Endothelial cell (in vitro differentiated cells): ENCODE measurements at regions not wholly inside any gene's neighbourhood (a gene's known extent, or its start where the extent isn't known, plus 50 kb on each side); places are given as distances from the start of the nearest gene placed in this dataset.
"Not testable (repeated sequence)": the region's sequence is repeated elsewhere in the genome, so short reads cannot be mapped to it uniquely, and the experiment has no call there.

Source experiments
- DNase-seq: peaks from one replicate; pipeline ENCODE4 v3.0.0; 2021; ENCODE audit warnings: low spot score
- H3K27ac Mint-ChIP-seq: one replicate; pipeline ENCODE4 v1.8.0; 2021; ENCODE audit warnings: mixed read lengths, inconsistent platforms; ENCODE audit not compliant: unreplicated experiment
- H3K27me3 Mint-ChIP-seq: one replicate; pipeline ENCODE4 v1.8.0; 2021; ENCODE audit warnings: mild to moderate bottlenecking, moderate library complexity, mixed read lengths, inconsistent platforms; ENCODE audit not compliant: unreplicated experiment
- H3K36me3 Mint-ChIP-seq: one replicate; pipeline ENCODE4 v1.8.0; 2021; ENCODE audit warnings: mild to moderate bottlenecking, low read depth, mixed read lengths, inconsistent platforms; ENCODE audit not compliant: unreplicated experiment
- H3K4me1 Mint-ChIP-seq: one replicate; pipeline ENCODE4 v1.8.0; 2021; ENCODE audit warnings: mild to moderate bottlenecking, mixed read lengths, inconsistent platforms; ENCODE audit not compliant: unreplicated experiment
- H3K4me3 Mint-ChIP-seq: one replicate; pipeline ENCODE4 v1.8.0; 2021; ENCODE audit warnings: mild to moderate bottlenecking, mixed read lengths, inconsistent platforms; ENCODE audit not compliant: unreplicated experiment
- H3K9me3 Mint-ChIP-seq: one replicate; pipeline ENCODE4 v1.8.0; 2021; ENCODE audit warnings: mixed read lengths, inconsistent platforms; ENCODE audit not compliant: unreplicated experiment
- TF ChIP-seq, protein P1 (sequence below): fragments of 200-600 bp; sonication (generic); IDR thresholded peaks from one replicate; pipeline ENCODE4 v1.5.0; 2021; ENCODE audit warnings: antibody characterized with exemption; ENCODE audit not compliant: unreplicated experiment

DNA sequence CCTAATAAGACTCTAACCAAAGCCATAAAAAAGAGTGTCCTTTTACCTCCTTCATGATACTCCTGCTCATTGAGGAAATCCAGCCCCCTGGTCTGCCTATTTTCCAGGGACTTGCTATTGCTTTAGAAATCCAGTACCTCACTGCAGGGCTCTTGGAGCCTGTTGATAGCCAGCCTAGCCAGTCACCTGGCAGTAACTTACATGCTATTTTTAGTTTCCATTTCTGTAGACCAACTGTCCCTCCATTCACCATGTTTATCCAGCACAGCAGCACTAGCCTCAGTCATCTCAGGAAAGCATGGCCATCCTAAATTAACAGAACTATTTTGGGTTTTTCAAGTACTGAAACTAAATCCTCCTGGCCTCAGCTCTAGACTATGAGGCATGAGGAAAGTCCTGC lies 91.5 kb upstream of the PHF24 start:
- no peaks in the 10 kb centered on the region for H3K9me3 Mint-ChIP-seq
- no peaks in the 10 kb centered on the region for H3K36me3 Mint-ChIP-seq
- H3K4me1 Mint-ChIP-seq, result no peaks in the 10 kb centered on the region
- TF ChIP-seq, protein P1, sequence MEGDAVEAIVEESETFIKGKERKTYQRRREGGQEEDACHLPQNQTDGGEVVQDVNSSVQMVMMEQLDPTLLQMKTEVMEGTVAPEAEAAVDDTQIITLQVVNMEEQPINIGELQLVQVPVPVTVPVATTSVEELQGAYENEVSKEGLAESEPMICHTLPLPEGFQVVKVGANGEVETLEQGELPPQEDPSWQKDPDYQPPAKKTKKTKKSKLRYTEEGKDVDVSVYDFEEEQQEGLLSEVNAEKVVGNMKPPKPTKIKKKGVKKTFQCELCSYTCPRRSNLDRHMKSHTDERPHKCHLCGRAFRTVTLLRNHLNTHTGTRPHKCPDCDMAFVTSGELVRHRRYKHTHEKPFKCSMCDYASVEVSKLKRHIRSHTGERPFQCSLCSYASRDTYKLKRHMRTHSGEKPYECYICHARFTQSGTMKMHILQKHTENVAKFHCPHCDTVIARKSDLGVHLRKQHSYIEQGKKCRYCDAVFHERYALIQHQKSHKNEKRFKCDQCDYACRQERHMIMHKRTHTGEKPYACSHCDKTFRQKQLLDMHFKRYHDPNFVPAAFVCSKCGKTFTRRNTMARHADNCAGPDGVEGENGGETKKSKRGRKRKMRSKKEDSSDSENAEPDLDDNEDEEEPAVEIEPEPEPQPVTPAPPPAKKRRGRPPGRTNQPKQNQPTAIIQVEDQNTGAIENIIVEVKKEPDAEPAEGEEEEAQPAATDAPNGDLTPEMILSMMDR, result no peak
- no peak for DNase-seq
- no peak overlapping the region for H3K27ac Mint-ChIP-seq
- no peak overlapping the region for H3K4me3 Mint-ChIP-seq
- H3K27me3 Mint-ChIP-seq, result peaks cover 2% of the 10 kb centered on the region

DNA sequence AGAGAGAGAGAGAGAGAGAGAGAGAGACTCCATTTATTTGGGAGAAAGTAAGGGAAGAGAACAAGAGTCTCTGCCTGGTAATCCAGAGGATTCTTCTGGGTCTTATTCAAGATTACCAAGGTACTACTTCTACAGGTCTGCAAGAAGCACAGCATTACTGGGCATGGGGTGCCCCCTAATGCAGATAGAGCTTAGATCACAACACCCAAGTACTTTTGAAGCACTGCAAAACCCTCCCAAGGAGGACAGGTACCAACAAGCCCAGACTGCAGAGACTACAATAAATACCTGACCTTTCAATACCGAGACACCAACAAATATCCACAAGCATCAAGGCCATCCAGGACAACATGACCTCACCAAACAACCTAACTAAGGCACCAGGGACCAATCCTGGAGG lies 94.7 kb upstream of the PHF24 start:
- Mint-ChIP-seq H3K27me3 (peaks cover 2% of the 10 kb centered on the region), H3K9me3 (peaks cover 7% of the 10 kb centered on the region), H3K4me1 (no peaks in the 10 kb centered on the region), H3K36me3 (no peaks in the 10 kb centered on the region), H3K4me3 (no peak overlapping the region), H3K27ac (no peak overlapping the region)
- no peak for DNase-seq
- TF ChIP-seq, protein P1, result no peak

DNA sequence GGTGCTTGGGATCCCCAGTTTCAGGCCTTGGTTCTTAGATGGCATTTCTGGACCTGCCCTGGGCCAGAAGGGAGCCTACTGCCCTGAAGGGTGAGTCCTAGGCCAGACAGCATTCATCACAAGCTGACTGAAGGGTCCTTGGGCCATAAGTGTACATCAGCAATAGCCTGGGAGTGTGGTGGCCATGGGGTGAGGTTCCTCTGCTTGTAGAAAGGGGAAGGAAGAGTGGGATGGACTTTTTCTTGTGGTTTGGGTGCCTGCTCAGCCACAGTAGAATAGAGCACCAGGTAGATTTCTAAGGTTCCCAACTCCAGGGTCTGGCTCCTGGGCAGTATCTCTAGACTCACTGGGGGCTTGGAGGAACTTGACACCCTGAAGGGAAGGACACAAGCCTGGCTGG lies 95.2 kb upstream of the PHF24 start:
- no peaks in the 10 kb centered on the region for H3K36me3 Mint-ChIP-seq
- H3K4me3 Mint-ChIP-seq, result no peak overlapping the region
- peaks cover 7% of the 10 kb centered on the region for H3K9me3 Mint-ChIP-seq
- DNase-seq, result no peak
- H3K27ac Mint-ChIP-seq, result no peak overlapping the region
- TF ChIP-seq, protein P1, result no peak
- no peaks in the 10 kb centered on the region for H3K4me1 Mint-ChIP-seq
- H3K27me3 Mint-ChIP-seq, result peaks cover 2% of the 10 kb centered on the region

DNA sequence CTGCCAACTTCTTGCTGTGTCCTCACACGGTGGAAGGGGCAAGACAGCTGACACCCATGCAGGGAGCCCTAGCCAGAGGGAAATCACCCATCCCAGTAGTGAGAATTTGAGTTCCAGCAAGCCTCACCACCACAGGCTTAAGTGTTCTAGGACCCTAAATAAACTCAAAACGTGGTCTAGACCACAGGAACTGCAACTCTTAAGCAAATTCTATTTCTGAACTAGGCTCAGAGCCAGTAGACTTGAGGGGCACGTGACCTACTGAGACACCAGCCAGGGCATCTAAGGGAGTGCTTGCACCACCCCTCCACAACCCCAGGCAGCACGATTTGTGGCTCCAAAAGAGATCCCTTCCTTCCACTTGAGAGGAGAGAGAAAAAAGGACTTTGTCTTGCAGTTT lies 96.0 kb upstream of the PHF24 start:
- Mint-ChIP-seq H3K36me3 (no peaks in the 10 kb centered on the region), H3K27me3 (peaks cover 2% of the 10 kb centered on the region), H3K4me3 (no peak overlapping the region), H3K9me3 (peaks cover 10% of the 10 kb centered on the region), H3K27ac (no peak overlapping the region), H3K4me1 (no peaks in the 10 kb centered on the region)
- no peak for DNase-seq
- TF ChIP-seq, protein P1, result no peak

DNA sequence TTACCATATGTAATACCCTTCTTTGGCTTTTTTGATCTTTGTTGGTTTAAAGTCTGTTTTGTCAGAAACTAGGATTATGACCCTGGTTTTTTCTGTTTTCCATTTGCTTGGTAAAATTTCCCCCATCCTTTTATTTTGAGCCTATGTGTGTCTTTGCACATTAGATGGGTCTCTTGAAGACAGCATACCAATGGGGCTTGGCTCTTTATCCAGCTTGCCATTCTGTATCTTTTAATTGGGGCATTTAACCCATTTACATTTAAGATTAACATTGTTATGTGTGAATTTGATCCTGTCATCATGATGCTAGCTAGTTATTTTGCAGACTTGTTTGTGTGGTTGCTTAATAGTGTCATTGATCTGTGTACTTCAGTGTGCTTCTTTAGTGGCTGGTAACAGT lies 103.1 kb upstream of the PHF24 start:
- not testable (repeated sequence) for H3K4me1 Mint-ChIP-seq, H3K36me3 Mint-ChIP-seq, DNase-seq, H3K4me3 Mint-ChIP-seq, H3K27ac Mint-ChIP-seq, H3K27me3 Mint-ChIP-seq
- H3K9me3 Mint-ChIP-seq, result peaks cover 17% of the 10 kb centered on the region

DNA sequence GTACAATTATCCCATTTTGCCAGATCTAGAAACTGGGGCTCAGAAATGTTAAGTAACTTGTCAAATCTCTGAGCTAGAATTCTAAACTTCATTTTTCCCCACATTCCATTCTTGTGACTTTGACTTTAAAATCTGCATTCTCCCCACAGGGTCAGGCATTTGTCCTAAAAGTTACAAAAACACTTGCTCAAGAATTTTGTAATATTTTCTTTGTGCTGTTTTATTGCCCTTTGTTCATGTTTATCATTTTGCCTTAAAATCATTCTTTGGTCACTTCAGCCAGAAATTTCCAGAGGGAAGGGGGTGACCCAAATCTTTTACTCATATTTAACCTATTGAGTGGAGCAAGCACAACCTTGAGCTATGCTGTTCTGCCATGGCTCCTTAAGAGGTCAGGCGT lies 120.1 kb upstream of the CCL21 start:
- Mint-ChIP-seq H3K27me3 (no peaks in the 10 kb centered on the region), H3K27ac (no peak overlapping the region), H3K36me3 (no peaks in the 10 kb centered on the region), H3K4me1 (no peaks in the 10 kb centered on the region), H3K9me3 (no peaks in the 10 kb centered on the region), H3K4me3 (no peak overlapping the region)
- DNase-seq, result no peak
- TF ChIP-seq, protein P1, result no peak
